H9 (cell line): ENCODE measurements at regions not wholly inside any gene's neighbourhood (a gene's known extent, or its start where the extent isn't known, plus 50 kb on each side); places are given as distances from the start of the nearest gene placed in this dataset.

Source experiments
- DNase-seq: peaks from one replicate; pipeline ENCODE4 v3.0.0-alpha.2; 2017
- H2AFZ ChIP-seq: one replicate; pipeline ENCODE4 v1.6.1; 2013; ENCODE audit warnings: mild to moderate bottlenecking, low read length, control low read depth, moderate library complexity
- H2AK5ac ChIP-seq: 2 replicates; pipeline ENCODE4 v1.6.1; 2013; ENCODE audit warnings: low read length, control low read depth, mixed read lengths; ENCODE audit not compliant: insufficient read length
- H2BK120ac ChIP-seq: one replicate; pipeline ENCODE4 v1.6.1; 2013; ENCODE audit warnings: low read depth, mild to moderate bottlenecking, low read length, control low read depth, inconsistent platforms; ENCODE audit not compliant: poor library complexity, severe bottlenecking
- H2BK12ac ChIP-seq: 2 replicates; pipeline ENCODE4 v1.6.1; 2013; ENCODE audit warnings: low read length, control low read depth, mixed read lengths, low read depth; ENCODE audit not compliant: insufficient read length
- H2BK15ac ChIP-seq: 2 replicates; pipeline ENCODE4 v1.6.1; 2013; ENCODE audit warnings: low read depth, low read length, control low read depth
- H2BK20ac ChIP-seq: one replicate; pipeline ENCODE4 v1.6.1; 2013; ENCODE audit warnings: low read depth, mild to moderate bottlenecking, low read length, control low read depth, inconsistent platforms; ENCODE audit not compliant: poor library complexity, severe bottlenecking
- H2BK5ac ChIP-seq: 2 replicates; pipeline ENCODE4 v1.6.1; 2013; ENCODE audit warnings: low read length, control low read depth, mixed read lengths; ENCODE audit not compliant: insufficient read length
- H3K14ac ChIP-seq: 2 replicates; pipeline ENCODE4 v1.6.1; 2013; ENCODE audit warnings: low read length, control low read depth; ENCODE audit not compliant: insufficient read depth
- H3K18ac ChIP-seq: 2 replicates; pipeline ENCODE4 v1.6.1; 2013; ENCODE audit warnings: low read depth, mild to moderate bottlenecking, mixed read lengths, low read length, control low read depth; ENCODE audit not compliant: insufficient read length
- H3K23ac ChIP-seq: 2 replicates; pipeline ENCODE4 v1.6.1; 2013; ENCODE audit warnings: low read length, control low read depth, mixed read lengths, low read depth; ENCODE audit not compliant: insufficient read length
- H3K23me2 ChIP-seq: 2 replicates; pipeline ENCODE4 v1.6.1; 2013; ENCODE audit warnings: low read depth, mild to moderate bottlenecking, mixed read lengths, low read length, control low read depth; ENCODE audit not compliant: insufficient read length, poor library complexity, severe bottlenecking
- H3K27ac ChIP-seq: 2 replicates; pipeline ENCODE4 v1.5.1; 2013; ENCODE audit warnings: low read length, control low read depth, mixed read lengths, low read depth; ENCODE audit not compliant: insufficient read length
- H3K27me3 ChIP-seq: 2 replicates; pipeline ENCODE4 v1.6.1; 2013; ENCODE audit warnings: low read length, control low read depth, inconsistent platforms; ENCODE audit not compliant: insufficient read depth
- H3K4ac ChIP-seq: 2 replicates; pipeline ENCODE4 v1.6.1; 2013; ENCODE audit warnings: low read depth, mild to moderate bottlenecking, control low read depth, inconsistent platforms, low read length, moderate library complexity
- H3K4me1 ChIP-seq: 2 replicates; pipeline ENCODE4 v1.6.1; 2013; ENCODE audit warnings: low read length, control low read depth, inconsistent platforms; ENCODE audit not compliant: insufficient read depth
- H3K4me2 ChIP-seq: 2 replicates; pipeline ENCODE4 v1.6.1; 2013; ENCODE audit warnings: low read length, control low read depth, mixed read lengths; ENCODE audit not compliant: insufficient read length, insufficient read depth
- H3K56ac ChIP-seq: 2 replicates; pipeline ENCODE4 v1.6.1; 2013; ENCODE audit warnings: low read depth, mild to moderate bottlenecking, mixed read lengths, low read length, control low read depth; ENCODE audit not compliant: insufficient read length
- H3K79me1 ChIP-seq: 2 replicates; pipeline ENCODE4 v1.6.1; 2013; ENCODE audit warnings: low read depth, mild to moderate bottlenecking, moderate library complexity, low read length, control low read depth, inconsistent platforms; ENCODE audit not compliant: insufficient read depth, poor library complexity, severe bottlenecking
- H3K79me2 ChIP-seq: 2 replicates; pipeline ENCODE4 v1.6.1; 2013; ENCODE audit warnings: low read length, control low read depth, inconsistent platforms; ENCODE audit not compliant: insufficient read depth
- H3K9ac ChIP-seq: 2 replicates; pipeline ENCODE4 v1.6.1; 2013; ENCODE audit warnings: low read length, control low read depth, mixed read lengths; ENCODE audit not compliant: insufficient read length; ENCODE audit errors: extremely low read depth
- H3K9me3 ChIP-seq: one replicate; pipeline ENCODE4 v1.6.1; 2013; ENCODE audit warnings: low read depth, low read length, inconsistent platforms; ENCODE audit not compliant: control insufficient read depth
- H3T11ph ChIP-seq: one replicate; pipeline ENCODE4 v1.6.1; 2013; ENCODE audit warnings: mild to moderate bottlenecking, low read length, control low read depth, inconsistent platforms
- H4K20me1 ChIP-seq: one replicate; pipeline ENCODE4 v1.6.1; 2013; ENCODE audit not compliant: control insufficient read depth, insufficient read length, insufficient read depth
- H4K5ac ChIP-seq: 2 replicates; pipeline ENCODE4 v1.6.1; 2013; ENCODE audit warnings: low read depth, mild to moderate bottlenecking, mixed read lengths, low read length, control low read depth; ENCODE audit not compliant: insufficient read length
- H4K8ac ChIP-seq: replicated peaks from 2 replicates; pipeline ENCODE4 v1.6.1; 2013; ENCODE audit warnings: low read length, control low read depth, mixed read lengths, low read depth; ENCODE audit not compliant: insufficient read length
- H4K91ac ChIP-seq: 2 replicates; pipeline ENCODE4 v1.6.1; 2013; ENCODE audit warnings: low read depth, mild to moderate bottlenecking, moderate library complexity, mixed read lengths, low read length, control low read depth; ENCODE audit not compliant: insufficient read length
- H3K27ac Mint-ChIP-seq, 3 experiments: 2 replicates in 2 of 3; 3 replicates in 1 of 3; pipeline ENCODE4 v1.8.0; 2020 to 2021; ENCODE audit warnings: mixed read lengths in 3 of 3, mild to moderate bottlenecking in 1 of 3, moderate library complexity in 1 of 3
- H3K27me3 Mint-ChIP-seq: 2 replicates; pipeline ENCODE4 v1.8.0; 2021; ENCODE audit warnings: low read depth, mild to moderate bottlenecking, moderate library complexity, mixed read lengths
- H3K36me3 Mint-ChIP-seq, 3 experiments: 2 replicates in 2 of 3; 3 replicates in 1 of 3; pipeline ENCODE4 v1.8.0; 2020 to 2021; ENCODE audit warnings: low read depth in 3 of 3, mixed read lengths in 3 of 3; ENCODE audit not compliant: insufficient read depth in 1 of 3
- H3K4me1 Mint-ChIP-seq, 2 experiments: 2 replicates each; pipeline ENCODE4 v1.8.0; 2020; ENCODE audit warnings: mixed read lengths in 2 of 2
- H3K4me3 Mint-ChIP-seq, 2 experiments: 2 replicates in 1 of 2; 3 replicates in 1 of 2; pipeline ENCODE4 v1.8.0; 2020 to 2021; ENCODE audit warnings: mild to moderate bottlenecking in 2 of 2, mixed read lengths in 2 of 2, moderate library complexity in 1 of 2
- H3K9me3 Mint-ChIP-seq, 2 experiments: 2 replicates in 1 of 2; 3 replicates in 1 of 2; pipeline ENCODE4 v1.8.0; 2020; ENCODE audit warnings: mild to moderate bottlenecking in 2 of 2, mixed read lengths in 2 of 2, moderate library complexity in 1 of 2
- WGBS: extraction: QIAGEN DNeasy Blood & Tissue Kit; methylation state at CpG from one replicate; pipeline ENCODE4 v1.1.7; 2013; ENCODE audit warnings: missing lambda C conversion rate, low lambda C conversion rate, mixed read lengths; ENCODE audit not compliant: insufficient read length; ENCODE audit errors: extremely low coverage; 5-methylcytosine and 5-hydroxymethylcytosine counted together
- TF ChIP-seq, protein P1 (sequence below): fragments of 200-600 bp; sonication (generic); conservative IDR thresholded peaks from 3 replicates; pipeline ENCODE4 v1.8.0; 2021; ENCODE audit warnings: antibody characterized with exemption, mild to moderate bottlenecking

DNA sequence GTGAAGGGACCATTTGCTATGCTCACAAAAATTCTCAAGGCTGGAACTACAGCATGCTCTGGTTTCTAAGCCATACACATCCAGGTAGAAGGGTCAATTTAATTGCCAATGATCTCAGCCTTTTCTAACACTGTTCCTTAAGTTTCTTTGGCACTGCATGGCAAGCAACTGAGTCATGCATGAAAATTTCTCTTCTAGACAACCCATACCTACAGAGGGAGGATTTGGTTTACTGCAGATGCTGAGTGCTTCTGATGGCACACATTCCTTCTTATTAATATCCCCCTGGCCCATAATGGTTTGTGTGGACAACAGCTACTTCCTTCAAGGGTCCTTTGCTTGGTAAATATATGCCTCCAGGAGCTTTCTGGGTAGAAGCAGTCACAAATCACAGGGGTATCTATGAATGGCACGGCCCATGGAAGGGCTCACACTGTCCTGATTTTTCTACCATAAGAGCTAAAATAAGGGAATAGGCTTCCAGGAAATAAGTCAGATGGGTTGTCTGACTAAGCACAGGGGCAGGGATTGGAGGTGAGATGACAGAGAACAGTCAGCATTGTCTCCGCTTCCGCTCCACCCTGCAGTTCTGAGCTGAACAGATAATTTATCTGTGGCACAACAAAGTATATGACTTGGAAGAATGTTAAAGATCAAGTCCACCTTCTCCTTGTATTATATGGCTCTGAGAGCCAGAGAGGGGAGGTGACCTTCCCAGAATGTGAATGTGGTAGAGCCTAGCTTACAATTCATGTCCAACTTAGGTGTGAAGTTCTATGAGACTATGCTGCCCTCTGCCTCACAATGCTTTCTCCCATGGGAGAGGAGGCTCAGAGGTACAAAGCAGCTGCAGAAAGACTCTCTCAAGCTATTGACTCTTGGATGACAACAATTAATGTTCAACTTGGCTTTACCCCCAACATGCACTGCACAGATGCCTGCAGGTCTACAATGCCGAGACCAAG lies 199.2 kb upstream of the TNP1 start:
- no peaks in the 10 kb centered on the region for H3K27me3 ChIP-seq
- Mint-ChIP-seq H3K36me3 (no peaks in the 10 kb centered on the region), H3K4me1 (peaks cover 5 to 6% of the 10 kb centered on the region in 2 experiments; a peak in 2 of 4 replicates), H3K4me3 (no peak overlapping the region), H3K27ac (no peak overlapping the region), H3K27me3 (no peaks in the 10 kb centered on the region; the same call in 1 of the 2 replicates), H3K9me3 (no peaks in the 10 kb centered on the region)
- no peak overlapping the region for H2BK20ac ChIP-seq
- H4K5ac ChIP-seq, result no peak overlapping the region
- WGBS, result no CpG with 5 or more reads among the region's 4 CpGs
- H3K9ac ChIP-seq, result no peak overlapping the region
- no peaks in the 10 kb centered on the region for H3K79me1 ChIP-seq
- H3K79me2 ChIP-seq, result no peaks in the 10 kb centered on the region
- no peak overlapping the region for H3K4ac ChIP-seq
- H3K56ac ChIP-seq, result no peak overlapping the region
- H4K20me1 ChIP-seq, result no peaks in the 10 kb centered on the region
- H3K23ac ChIP-seq, result no peak overlapping the region
- H2BK120ac ChIP-seq, result no peak overlapping the region
- TF ChIP-seq, protein P1, sequence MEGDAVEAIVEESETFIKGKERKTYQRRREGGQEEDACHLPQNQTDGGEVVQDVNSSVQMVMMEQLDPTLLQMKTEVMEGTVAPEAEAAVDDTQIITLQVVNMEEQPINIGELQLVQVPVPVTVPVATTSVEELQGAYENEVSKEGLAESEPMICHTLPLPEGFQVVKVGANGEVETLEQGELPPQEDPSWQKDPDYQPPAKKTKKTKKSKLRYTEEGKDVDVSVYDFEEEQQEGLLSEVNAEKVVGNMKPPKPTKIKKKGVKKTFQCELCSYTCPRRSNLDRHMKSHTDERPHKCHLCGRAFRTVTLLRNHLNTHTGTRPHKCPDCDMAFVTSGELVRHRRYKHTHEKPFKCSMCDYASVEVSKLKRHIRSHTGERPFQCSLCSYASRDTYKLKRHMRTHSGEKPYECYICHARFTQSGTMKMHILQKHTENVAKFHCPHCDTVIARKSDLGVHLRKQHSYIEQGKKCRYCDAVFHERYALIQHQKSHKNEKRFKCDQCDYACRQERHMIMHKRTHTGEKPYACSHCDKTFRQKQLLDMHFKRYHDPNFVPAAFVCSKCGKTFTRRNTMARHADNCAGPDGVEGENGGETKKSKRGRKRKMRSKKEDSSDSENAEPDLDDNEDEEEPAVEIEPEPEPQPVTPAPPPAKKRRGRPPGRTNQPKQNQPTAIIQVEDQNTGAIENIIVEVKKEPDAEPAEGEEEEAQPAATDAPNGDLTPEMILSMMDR, result no peak
- no peak overlapping the region for H4K8ac ChIP-seq
- no peak overlapping the region for H2AK5ac ChIP-seq
- no peak overlapping the region for H3K4me2 ChIP-seq
- H3K14ac ChIP-seq, result no peak overlapping the region
- no peak overlapping the region for H2BK12ac ChIP-seq
- no peak overlapping the region for H3K18ac ChIP-seq
- no peak for DNase-seq
- H2AFZ ChIP-seq, result no peak overlapping the region
- no peak overlapping the region for H2BK15ac ChIP-seq
- H3K4me1 ChIP-seq, result peaks cover 3% of the 10 kb centered on the region; the same call in 1 of the 2 replicates
- H3T11ph ChIP-seq, result no peak overlapping the region
- no peak overlapping the region for H3K27ac ChIP-seq
- no peaks in the 10 kb centered on the region for H3K9me3 ChIP-seq
- no peaks in the 10 kb centered on the region for H3K23me2 ChIP-seq
- H2BK5ac ChIP-seq, result no peak overlapping the region
- H4K91ac ChIP-seq, result no peak overlapping the region
